ENCODE measurements at regions not wholly inside any gene's neighbourhood (a gene's known extent, or its start where the extent isn't known, plus 50 kb on each side); places are given as distances from the start of the nearest gene placed in this dataset.

DNA sequence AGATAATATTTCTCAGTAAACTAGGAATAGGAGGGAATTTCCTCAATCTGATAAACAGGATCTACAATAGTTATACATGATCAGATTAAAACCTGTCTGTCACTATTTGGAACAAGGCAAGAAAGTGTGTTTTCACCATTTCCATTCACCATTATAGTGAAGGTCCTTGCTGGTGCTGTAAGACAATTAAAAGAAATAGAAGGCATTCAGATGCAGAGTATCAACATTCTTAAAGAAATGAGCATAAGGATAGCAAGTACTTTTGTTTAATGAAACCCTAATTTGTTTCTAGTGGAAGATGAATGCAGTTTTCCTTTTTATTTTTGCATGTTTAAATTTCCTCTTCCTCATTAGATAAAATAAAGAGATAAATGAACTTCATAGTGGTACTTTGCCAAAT, 693.7 kb downstream of the PLCL1 start:
- no peak for DNase-seq (ENCODE audit: low read depth, low spot score)
- H3K4me3 ChIP-seq (ENCODE audit: low read length): no peak overlapping the region

DNA sequence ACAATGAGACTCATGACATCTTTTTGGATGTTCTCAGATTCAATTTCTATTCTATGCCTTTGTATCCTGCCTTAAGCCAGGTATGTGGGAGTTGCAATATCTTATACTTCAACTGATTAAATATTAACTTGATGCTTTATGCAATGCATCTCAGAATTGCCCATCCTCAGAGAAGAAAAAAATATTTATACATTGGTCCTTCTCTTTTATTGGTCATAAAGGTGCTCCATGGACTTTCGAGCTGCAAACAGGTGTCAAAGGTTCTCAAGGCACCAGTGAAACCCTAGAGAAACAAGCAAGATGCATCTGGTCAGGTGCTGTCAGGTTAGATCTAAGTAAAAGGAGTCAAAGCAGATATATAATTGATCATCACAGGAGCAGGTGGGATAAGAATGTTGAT, 690.5 kb downstream of the PLCL1 start:
- no peak for DNase-seq (ENCODE audit: low read depth, low spot score)
- no peak overlapping the region for H3K4me3 ChIP-seq (ENCODE audit: low read length)

DNA sequence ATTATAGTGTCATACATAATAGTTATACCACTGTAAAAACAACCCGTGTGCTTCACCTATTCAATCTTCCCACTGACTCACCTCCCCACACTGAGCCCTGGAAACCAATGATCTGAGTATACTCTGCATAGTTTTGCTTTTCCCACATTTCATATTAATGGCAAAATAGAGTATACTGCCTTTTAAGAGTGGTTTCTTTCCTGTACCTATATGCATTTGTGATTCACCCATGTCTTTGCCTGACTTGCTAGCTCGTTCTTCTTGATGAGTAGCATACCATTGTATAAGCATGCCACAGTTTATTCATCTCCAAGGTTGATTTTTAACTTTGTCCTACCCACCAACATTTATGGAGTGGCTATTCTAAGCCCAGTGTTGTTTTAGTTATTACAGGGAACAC, 686.4 kb downstream of the PLCL1 start:
- no peak for DNase-seq (ENCODE audit: low read depth, low spot score)
- H3K4me3 ChIP-seq (ENCODE audit: low read length): no peak overlapping the region

DNA sequence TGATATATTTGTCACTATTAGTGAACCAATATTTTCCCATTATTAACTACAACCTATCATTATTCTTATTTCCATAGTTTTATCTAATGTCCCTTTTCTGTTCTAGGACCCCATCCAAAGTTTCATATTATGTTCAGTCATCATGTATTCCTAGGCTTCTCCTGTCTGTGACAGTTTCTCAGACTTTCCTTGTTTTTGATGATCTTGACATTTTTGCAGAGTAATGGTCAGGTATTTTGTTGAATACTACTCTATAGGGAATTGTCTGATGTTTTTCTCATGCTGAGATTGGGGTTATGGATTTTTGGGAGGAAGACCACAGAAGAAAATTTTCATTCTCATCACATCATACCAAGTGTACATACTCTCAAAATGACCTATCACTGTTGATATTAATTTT, 684.6 kb downstream of the PLCL1 start:
- no peak overlapping the region for H3K4me3 ChIP-seq (ENCODE audit: low read length)
- DNase-seq (ENCODE audit: low read depth, low spot score): no peak

DNA sequence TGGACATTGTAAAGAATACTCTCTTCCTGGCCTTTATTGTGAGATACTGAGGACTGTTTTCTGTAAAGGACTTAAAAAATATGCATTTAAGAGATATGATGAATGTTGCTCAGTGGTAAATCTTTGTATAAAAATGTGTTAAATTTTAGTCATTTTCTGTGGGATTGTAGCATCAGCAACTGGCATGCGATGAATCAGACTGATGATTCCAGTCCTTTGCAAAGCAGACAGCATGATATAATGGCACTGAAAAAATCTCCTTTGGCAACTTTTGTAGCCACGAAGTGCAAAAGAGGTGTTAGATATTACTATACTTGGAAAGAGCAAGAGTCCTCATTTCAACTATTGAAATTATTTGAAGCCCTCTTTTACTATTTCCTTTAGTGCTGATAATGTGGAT, 678.7 kb downstream of the PLCL1 start:
- no peak for DNase-seq (ENCODE audit: low read depth, low spot score)
- H3K4me3 ChIP-seq (ENCODE audit: low read length): no peak overlapping the region

DNA sequence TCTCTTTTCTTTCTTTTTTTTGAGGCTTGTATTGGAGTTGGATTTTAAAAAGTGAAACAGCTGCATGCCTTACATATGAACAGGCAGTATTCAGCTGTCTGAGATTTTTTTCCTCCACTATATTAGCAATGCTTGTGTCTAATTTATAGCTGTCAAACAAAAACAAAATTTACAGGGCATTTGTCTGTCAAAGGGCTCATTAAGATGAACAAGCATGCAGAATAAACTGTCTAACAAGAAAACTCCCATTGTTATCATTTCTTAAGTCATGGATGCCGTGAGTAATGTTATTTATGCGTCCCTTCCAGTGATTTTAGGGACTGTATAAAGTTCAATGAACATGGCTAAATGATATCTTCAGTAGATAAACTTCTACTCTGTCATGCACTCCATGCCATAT, 674.7 kb downstream of the PLCL1 start:
- DNase-seq (ENCODE audit: low read depth, low spot score): no peak
- no peak overlapping the region for H3K4me3 ChIP-seq (ENCODE audit: low read length)

DNA sequence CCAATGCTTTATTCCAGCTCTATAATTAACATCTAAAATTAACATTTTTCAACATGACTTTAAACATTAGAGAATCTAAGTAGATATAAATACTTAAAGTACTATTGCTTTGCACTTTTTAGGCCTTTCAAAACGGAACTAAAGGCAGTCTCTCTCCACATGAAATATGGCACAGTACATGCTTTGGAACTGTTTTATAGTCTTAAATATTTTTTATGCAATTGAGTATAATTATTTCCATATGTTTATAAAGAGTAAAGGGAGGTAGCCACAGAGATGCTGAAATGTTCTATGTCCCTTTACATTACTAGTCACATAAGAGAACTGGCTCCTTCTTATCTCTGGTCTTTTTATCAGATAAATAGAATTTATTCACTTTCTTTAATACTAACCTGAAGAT, 674.0 kb downstream of the PLCL1 start:
- DNase-seq (ENCODE audit: low read depth, low spot score): no peak
- H3K4me3 ChIP-seq (ENCODE audit: low read length): no peak overlapping the region

DNA sequence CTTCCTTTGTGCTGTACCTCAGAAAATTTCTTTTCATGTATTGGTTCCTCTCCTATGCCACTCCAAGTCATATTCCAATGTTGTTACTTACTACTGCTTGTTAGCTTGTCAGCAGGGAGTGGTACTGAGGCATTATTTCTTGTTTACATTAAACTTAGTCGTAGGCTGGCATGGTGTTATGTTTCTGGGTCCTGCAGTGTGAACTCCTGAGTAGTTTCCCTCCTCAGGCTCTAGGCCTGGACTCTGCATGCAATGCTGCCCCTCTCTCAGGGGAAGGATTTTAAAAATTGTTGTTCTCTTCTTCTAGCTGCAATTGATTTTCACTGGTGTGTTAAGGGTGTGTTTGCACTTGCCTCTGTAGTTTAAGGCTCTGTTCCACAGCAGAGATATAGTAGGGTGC, 671.6 kb downstream of the PLCL1 start:
- no peak overlapping the region for H3K4me3 ChIP-seq (ENCODE audit: low read length)
- no peak for DNase-seq (ENCODE audit: low read depth, low spot score)

DNA sequence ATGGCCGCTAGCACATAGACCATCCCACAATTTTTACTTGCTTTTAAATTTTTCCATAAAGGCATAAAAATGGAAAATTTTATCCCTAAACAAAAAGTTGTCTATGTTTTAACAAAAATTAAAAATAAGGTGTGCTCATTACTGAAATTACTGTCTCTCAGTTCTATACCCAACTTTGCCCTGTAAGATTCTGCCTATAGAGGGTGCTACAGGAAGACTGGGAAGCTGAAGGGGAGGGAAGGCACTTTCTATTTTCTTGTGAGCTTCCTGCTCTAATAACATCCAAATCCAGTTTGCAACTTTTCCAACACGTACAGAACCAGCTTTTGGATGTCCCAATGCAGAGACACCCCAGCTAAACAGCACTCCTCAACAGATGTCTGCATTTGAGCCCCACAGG, 666.9 kb downstream of the PLCL1 start:
- DNase-seq (ENCODE audit: low read depth, low spot score): no peak
- no peak overlapping the region for H3K4me3 ChIP-seq (ENCODE audit: low read length)

DNA sequence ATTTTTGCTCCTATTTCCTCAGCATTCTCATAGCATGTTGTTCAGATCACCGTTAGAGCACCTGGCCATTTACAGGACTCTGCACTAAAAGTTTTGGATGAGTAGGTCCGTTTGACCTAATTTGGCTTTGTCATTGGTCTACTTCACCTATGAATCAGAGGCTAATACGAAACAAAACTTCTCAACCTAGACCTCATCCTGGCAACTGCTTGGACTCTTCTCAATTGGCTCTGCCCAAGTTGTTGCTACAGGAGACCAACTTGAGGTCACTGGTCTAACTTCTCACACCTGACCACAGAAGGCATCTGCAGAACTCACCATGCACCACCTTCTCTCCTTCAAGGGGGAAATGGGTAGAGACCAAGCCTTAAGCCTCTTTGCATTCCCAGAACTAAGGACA, 663.7 kb downstream of the PLCL1 start:
- H3K4me3 ChIP-seq (ENCODE audit: low read length): no peak overlapping the region
- DNase-seq (ENCODE audit: low read depth, low spot score): no peak

DNA sequence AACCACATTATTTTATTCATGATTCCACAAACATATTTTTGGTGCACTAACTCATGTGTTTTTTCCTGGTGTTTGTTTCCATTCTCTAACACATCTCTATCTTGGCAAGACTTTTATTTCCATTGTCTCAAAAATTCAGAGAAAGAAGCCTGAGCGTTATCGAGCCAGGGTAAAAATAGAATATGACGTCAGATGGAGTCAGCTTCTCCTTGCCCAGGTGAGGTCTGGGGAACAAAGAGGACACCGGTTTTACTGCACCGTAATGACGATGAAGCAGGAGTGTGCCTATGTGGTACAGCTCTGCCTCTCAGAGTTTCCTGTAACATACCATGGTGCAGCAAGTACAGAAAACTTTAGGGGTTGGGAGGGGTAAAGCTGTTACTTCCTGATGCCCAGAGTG, 661.6 kb downstream of the PLCL1 start:
- DNase-seq (ENCODE audit: low read depth, low spot score): no peak

DNA sequence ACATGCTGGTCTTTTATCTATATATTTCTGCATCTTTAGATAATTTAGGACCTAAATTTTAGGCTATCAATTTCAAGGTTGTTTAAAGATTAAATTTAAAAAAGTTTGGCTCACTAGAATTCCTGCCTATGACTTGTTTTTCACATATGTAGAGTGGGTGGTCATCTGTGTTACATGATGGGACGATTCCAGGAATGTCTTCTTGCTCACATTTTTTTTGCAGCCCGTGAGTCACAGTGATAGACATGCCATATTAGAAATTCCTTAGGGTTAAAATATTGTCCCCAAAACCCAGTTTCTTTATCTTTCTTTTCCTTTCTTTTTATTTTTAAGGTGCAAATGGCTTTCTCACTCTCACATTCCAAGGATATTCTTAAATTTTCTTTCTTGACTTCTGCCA, 652.0 kb downstream of the PLCL1 start:
- no peak for DNase-seq (ENCODE audit: low read depth, low spot score)
- H3K4me3 ChIP-seq (ENCODE audit: low read length): no peak overlapping the region

More for the DNA sequence above, 661.6 kb downstream of the PLCL1 start:
- H3K4me3 ChIP-seq (ENCODE audit: low read length): no peak overlapping the region

DNA sequence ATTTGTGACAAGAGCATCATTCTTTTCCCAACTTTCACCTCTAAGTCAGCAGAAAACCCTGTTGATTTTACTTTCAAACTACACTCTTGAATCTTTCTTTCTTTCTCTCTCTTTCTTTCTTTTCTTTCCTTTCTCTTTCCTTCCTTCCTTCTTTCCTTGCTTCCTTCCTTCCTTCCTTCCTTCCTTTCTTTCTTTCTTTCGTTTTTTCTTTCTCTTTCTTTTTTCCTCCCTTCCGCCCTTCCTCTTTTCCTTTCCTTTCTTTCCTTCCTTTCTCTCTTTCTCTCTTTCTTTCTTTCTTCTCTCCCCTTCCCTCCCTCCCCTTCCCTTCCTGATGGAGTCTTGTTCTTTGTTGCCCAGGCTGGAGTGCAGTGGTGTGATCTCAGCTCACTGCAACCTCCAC, 649.5 kb downstream of the PLCL1 start:
- no peak overlapping the region for H3K4me3 ChIP-seq (ENCODE audit: low read length)
- DNase-seq (ENCODE audit: low read depth, low spot score): no peak

DNA sequence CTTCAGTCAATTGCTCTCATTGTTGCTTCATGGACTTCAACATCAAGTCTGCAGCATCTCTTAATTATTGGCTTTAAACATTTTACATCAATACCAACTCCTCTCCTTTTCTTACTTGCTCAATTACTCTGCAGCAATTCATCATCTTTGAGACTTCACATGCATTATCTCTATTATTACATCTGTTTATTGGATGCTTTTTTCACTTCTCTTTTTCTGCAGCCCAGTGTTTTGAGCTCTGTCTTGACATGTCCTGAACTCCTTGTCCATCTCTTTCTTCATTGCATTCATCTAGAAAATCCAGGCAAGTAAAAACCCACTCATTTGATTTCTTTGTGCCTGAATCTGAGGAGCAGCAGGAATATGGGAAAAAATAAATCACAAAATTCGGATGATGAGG, 647.9 kb downstream of the PLCL1 start:
- DNase-seq (ENCODE audit: low read depth, low spot score): no peak

DNA sequence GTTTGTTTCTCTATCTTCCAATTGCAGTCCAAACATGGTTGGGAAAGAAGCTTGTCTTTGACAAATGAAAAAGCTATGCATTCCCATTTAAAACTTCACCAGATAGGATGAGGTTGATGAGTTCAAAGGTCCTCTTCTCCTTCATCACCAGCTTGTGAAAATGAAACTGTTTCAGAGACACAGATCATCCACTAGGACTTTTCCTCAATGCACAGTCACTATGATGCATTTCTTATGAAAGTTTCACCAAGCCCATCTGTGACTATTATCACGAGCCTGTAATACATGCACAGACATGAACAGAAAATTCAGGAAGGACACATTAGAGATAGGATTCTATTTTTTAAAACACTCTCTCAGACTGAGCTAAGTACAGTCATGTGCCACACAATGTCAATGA, 644.4 kb downstream of the PLCL1 start:
- H3K4me3 ChIP-seq (ENCODE audit: low read length): no peak overlapping the region

More for the DNA sequence above, 647.9 kb downstream of the PLCL1 start:
- H3K4me3 ChIP-seq (ENCODE audit: low read length): no peak overlapping the region

DNA sequence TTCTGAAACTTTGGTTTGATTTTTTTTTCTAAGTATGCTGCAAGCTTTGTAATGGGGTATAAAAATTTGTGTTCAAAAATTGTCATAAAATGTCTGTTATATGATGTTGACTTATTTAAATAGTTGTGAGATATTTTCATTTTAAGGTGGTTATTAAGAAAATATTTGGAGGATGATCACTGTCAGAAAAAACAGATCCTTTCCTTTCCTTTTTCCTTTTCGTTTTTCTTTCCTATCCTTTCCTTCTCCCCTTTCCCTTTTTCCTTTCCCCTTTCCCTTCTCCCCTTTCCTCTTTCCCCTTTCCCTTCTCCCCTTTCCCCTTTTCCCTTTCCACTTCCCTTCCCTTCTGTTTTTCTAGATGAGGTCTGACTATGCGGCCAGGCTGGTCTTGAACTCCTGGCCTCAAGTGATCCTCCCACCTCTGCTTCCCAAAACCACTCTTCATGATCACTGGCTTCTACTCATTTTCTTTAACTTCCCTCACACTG, 640.5 kb downstream of the PLCL1 start:
- DNase-seq (ENCODE audit: low read depth, low spot score): no peak
- H3K4me3 ChIP-seq (ENCODE audit: low read length): no peak overlapping the region

More for the DNA sequence above, 644.4 kb downstream of the PLCL1 start:
- DNase-seq (ENCODE audit: low read depth, low spot score): no peak

DNA sequence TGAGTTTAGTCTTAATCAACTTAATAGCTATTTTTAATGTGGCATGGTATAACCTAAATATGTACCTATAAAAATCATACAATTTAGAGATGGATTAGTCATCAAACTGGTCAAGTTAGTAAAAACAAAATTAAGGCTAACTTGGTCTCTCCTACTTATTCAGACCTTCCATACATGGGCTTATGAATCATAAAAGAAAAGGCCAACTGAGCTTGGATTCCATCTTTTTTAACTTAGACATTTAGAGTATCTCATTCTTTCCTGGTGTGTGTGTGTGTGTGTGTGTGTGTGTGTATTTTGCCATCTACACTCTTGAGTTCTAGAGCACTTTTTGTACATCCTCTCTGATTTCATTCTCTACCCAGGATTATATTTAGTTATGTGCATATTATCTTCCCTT, 637.5 kb downstream of the PLCL1 start:
- no peak for DNase-seq (ENCODE audit: low read depth, low spot score)
- H3K4me3 ChIP-seq (ENCODE audit: low read length): no peak overlapping the region

DNA sequence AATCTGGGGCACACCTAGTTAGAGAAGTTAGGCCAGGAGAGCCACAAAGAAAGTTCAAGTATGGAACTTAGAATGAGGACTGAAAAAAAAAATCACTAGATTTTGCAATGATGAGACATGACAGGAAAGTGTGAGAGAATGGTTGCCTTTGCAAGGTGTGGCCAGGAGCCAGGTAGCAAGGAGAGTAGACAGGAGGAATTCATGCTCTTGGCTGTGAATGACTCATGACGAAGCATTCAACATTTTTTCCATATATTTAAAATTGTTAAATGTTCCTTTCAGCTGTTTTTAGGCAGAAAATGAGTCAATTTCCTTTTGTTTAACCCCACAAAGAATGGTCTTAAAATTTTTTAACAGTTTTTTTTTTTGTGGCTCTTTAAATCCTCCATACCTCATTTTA, 636.9 kb downstream of the PLCL1 start:
- no peak for DNase-seq (ENCODE audit: low read depth, low spot score)

DNA sequence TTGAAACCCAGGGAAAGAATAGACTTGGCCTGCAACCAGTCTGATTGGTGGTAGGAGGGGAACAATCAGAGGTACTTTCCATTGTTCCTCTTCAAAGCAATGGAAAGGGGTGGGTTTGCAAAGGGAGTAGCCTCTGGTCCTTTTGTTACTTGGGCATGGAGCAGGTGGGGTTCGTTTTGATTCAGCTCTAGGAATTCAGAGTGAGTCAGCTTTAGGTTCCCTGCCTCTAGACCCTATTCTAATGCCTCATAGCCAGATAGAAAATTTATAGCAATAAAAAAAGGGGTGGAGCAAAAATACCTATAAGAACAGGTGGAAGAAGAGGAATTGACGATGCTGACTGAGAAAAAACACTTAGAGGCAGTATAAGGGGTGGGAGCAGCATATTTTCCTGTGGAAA, 636.4 kb downstream of the PLCL1 start:
- H3K4me3 ChIP-seq (ENCODE audit: low read length): no peak overlapping the region
- no peak for DNase-seq (ENCODE audit: low read depth, low spot score)

More for the DNA sequence above, 636.9 kb downstream of the PLCL1 start:
- H3K4me3 ChIP-seq (ENCODE audit: low read length): no peak overlapping the region

DNA sequence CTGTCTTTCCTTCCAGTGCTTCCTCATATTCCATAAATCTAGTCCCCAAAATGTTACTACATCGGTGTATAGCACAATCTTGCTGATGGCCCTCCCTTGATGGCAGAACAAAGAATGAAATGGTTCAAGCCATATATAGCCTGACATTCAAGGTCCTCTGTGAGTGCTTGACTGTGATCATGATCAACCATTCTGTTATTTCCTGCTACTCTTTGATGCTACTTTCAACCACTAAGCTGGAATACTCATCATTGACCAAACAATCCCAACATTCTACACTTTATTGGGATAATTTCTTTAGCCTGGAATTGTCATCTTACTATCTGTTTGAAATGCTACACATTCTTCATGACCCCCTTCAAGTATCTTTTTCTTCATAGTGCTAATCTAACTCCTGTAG, 633.9 kb downstream of the PLCL1 start:
- H3K4me3 ChIP-seq (ENCODE audit: low read length): no peak overlapping the region
- DNase-seq (ENCODE audit: low read depth, low spot score): no peak

DNA sequence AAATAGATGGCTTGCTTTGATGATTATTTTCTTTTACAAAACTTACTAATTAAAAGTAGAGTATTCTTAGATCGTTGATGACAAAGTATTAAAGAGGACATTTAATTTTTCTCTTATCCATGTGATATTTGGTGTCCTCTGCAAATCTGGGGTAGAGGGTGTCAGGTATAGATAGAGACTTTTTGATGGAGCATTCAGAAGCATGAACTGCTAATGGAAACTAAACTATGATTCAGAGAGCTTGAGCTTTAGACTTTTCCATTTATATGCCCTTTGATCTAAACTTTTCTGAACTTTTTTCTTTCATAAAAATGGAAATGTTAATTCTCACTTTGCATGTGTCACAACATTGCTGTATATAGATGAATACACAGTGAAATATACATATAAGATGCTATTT, 619.7 kb downstream of the PLCL1 start:
- no peak for DNase-seq (ENCODE audit: low read depth, low spot score)
- no peak overlapping the region for H3K4me3 ChIP-seq (ENCODE audit: low read length)

DNA sequence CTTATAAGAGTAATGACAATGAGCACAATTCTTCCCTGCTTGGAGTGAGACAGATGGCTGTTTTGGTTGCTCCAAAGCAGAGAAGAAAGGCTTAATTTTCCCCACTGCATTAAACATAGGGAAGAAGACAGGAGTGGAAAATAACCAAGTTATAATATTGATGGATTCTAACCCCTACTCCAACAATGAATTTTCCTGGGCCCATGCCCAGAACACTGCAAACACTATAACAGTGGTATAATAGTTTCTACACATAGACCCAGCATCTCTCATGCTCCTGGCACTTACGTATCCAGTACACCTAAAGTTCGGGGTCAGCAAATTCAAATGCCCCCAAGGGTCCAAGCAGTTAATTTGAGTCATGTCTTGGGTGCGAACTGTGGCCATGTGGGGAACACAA, 613.4 kb downstream of the PLCL1 start:
- DNase-seq (ENCODE audit: low read depth, low spot score): no peak
- no peak overlapping the region for H3K4me3 ChIP-seq (ENCODE audit: low read length)
